Effector memory CD8-positive, alpha-beta T cell (primary cell): ENCODE measurements at regions not wholly inside any gene's neighbourhood (a gene's known extent, or its start where the extent isn't known, plus 50 kb on each side); places are given as distances from the start of the nearest gene placed in this dataset.
A peak's percentile ranks its signal among the peaks of the same experiment; 100 is the strongest.

Experiments used
- ATAC-seq: fragments of 150-1000 bp; cut with Tn5 transposase; replicated peaks from 2 replicates; pipeline ENCODE4 v1.10.0; 2021; ENCODE audit warnings: mild to moderate bottlenecking, moderate library complexity
- DNase-seq, 3 experiments: peaks; one replicate each; pipeline ENCODE4 v3.0.0; 2021
- H3K27ac Mint-ChIP-seq, 2 donors: one replicate each; pipeline ENCODE4 v1.8.0; 2022; ENCODE audit warnings: mild to moderate bottlenecking in 2 of 2, mixed read lengths in 2 of 2, moderate library complexity in 2 of 2
- H3K27me3 Mint-ChIP-seq, 2 donors: one replicate each; pipeline ENCODE4 v1.8.0; 2022; ENCODE audit warnings: mixed read lengths in 2 of 2
- H3K36me3 Mint-ChIP-seq: one replicate; pipeline ENCODE4 v1.8.0; 2022; ENCODE audit warnings: mild to moderate bottlenecking, moderate library complexity, mixed read lengths; ENCODE audit not compliant: insufficient read depth
- H3K4me1 Mint-ChIP-seq, 2 donors: one replicate each; pipeline ENCODE4 v1.8.0; 2022; ENCODE audit warnings: low read depth in 2 of 2, mixed read lengths in 2 of 2
- H3K4me3 Mint-ChIP-seq, 2 donors: one replicate each; pipeline ENCODE4 v1.8.0; 2022; ENCODE audit warnings: mild to moderate bottlenecking in 2 of 2, mixed read lengths in 2 of 2, moderate library complexity in 2 of 2
- H3K9me3 Mint-ChIP-seq, 2 donors: one replicate each; pipeline ENCODE4 v1.8.0; 2022; ENCODE audit warnings: mixed read lengths in 2 of 2

DNA sequence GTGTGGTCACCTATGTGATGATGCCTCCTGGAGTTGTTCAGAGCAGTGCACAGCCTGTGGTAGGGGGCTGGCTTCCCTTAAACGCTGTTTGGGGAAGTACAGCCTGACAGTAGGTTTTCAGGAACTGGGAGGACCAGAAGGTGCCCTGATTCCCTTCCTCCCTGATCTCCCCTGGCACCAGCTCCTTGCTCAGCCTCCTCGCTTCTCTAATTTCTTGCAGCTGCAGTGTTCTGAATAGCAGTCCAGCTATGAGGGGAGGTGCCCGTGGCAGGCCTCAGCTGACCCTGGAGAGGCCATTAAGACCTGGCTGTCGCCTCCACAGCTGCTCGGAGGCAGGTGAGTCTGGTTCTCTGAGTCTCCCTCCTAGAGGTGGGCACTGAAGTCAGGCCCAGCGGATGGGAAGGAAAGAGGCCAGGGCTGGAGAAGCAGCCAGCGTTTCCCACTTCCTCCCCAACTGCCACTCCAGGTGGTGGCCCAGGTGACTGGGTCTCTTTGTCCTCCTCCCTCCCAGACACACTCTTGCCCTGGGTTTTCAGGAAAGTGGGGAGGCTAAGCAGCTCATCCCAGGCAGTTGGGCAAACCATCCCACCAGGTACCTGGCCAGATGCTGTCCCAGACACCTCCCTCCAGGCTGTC lies 52.0 kb upstream of the RPL11 start:
- no peak for DNase-seq
- no peak overlapping the region for H3K27ac Mint-ChIP-seq
- H3K36me3 Mint-ChIP-seq, result no peaks in the 10 kb centered on the region
- no peak for ATAC-seq
- H3K4me3 Mint-ChIP-seq, result no peak overlapping the region
- H3K4me1 Mint-ChIP-seq, result peaks cover 11 to 14% of the 10 kb centered on the region in 2 donors
- no peaks in the 10 kb centered on the region for H3K9me3 Mint-ChIP-seq
- peaks cover 0 to 18% of the 10 kb centered on the region in 2 donors for H3K27me3 Mint-ChIP-seq

DNA sequence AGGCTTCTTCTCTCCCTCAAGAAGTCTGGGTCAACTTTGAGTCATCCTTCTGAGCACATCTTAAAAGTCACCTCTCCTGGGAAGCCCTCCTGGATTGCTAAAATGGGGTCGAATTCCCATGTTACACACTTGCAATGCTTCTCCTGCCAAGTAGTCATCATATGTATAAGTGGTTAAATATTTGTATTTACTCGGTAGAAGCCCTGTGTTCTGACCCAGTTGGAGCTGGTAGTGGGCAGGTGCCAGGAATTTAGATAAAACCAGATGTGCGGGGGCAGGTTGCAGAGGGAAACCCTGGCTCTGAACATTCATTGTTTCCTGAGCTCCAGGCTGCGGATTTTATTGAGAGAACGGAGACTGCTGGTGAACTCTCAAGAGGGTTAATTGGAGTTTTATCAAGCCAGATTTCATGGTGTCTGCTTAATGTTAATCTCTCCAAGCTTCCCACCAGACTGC lies 52.8 kb upstream of the RPL11 start:
- H3K9me3 Mint-ChIP-seq, result no peaks in the 10 kb centered on the region
- no peak for ATAC-seq
- H3K4me3 Mint-ChIP-seq, result no peak overlapping the region
- peaks cover 13 to 17% of the 10 kb centered on the region in 2 donors for H3K4me1 Mint-ChIP-seq
- peaks cover 0 to 18% of the 10 kb centered on the region in 2 donors for H3K27me3 Mint-ChIP-seq
- DNase-seq, result no peak
- H3K27ac Mint-ChIP-seq, result no peak overlapping the region
- H3K36me3 Mint-ChIP-seq, result no peaks in the 10 kb centered on the region

DNA sequence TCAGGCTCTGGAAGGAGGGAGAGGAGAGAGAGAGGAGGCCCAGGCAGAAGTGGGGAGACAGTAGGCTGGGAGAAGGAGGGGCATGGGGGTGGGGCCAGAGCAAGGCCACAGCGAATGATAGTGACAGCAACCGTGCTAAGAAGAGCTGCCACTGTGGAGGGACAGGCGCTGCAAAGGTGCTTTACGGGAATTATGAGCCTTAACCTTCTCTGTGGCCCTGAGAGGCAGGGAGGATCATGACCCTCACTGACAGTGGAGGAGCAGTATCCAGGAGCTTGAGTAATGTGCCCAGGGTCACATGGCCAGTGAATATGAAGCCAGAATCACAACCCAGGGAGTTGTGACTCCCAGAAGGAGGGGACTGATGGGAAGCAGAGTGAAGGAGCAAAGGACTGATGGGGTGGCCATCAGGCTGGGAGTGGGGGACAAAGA lies 53.4 kb upstream of the RPL11 start:
- no peak overlapping the region for H3K4me3 Mint-ChIP-seq
- no peaks in the 10 kb centered on the region for H3K36me3 Mint-ChIP-seq
- peaks cover 13 to 17% of the 10 kb centered on the region in 2 donors for H3K4me1 Mint-ChIP-seq
- no peak for DNase-seq
- H3K9me3 Mint-ChIP-seq, result no peaks in the 10 kb centered on the region
- ATAC-seq, result no peak
- H3K27ac Mint-ChIP-seq, result no peak overlapping the region
- H3K27me3 Mint-ChIP-seq, result peaks cover 0 to 18% of the 10 kb centered on the region in 2 donors

DNA sequence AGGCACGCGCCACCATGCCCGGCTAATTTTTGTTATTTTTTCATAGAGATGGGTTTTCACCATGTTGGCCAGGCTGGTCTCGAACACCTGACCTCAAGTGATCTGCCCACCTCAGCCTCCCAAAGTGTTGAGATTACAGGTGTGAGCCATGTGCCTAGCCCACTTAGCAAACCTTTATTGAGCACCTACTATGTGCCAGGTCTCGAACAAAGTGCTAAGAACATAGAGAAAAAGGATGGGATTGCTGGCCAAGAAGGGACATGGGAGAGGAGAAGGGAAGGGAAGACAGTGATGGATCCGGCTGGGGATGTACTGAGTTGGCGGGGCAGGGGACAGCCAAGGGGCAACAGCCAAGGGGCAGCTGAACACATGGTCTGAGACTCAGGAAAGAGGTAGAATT lies 55.6 kb upstream of the RPL11 start:
- no peak for DNase-seq
- H3K27ac Mint-ChIP-seq, result peak overlapping the region in 1 of 2 donors; percentile 88
- no peaks in the 10 kb centered on the region for H3K9me3 Mint-ChIP-seq
- peak overlapping the region in 1 of 2 donors; percentile 29 for H3K4me3 Mint-ChIP-seq
- no peak for ATAC-seq
- H3K4me1 Mint-ChIP-seq, result peaks cover 13 to 17% of the 10 kb centered on the region in 2 donors
- H3K27me3 Mint-ChIP-seq, result peaks cover 0 to 18% of the 10 kb centered on the region in 2 donors
- no peaks in the 10 kb centered on the region for H3K36me3 Mint-ChIP-seq

GRCh38 chr1:23634840-23635651 lies 56.6 kb upstream of the RPL11 start:
- DNase-seq (peak; percentile 56 to 65 (median 59)), ATAC-seq (peak; percentile 85)
- peak overlapping the region; percentile 31 to 88 for H3K27ac Mint-ChIP-seq
- no peaks in the 10 kb centered on the region for H3K36me3 Mint-ChIP-seq
- H3K9me3 Mint-ChIP-seq, result no peaks in the 10 kb centered on the region
- H3K4me3 Mint-ChIP-seq, result peak overlapping the region; percentile 68 to 73
- H3K27me3 Mint-ChIP-seq, result peaks cover 0 to 18% of the 10 kb centered on the region in 2 donors
- H3K4me1 Mint-ChIP-seq, result peaks cover 13 to 17% of the 10 kb centered on the region in 2 donors

GRCh38 chr1:23634518-23634839 lies 57.1 kb upstream of the RPL11 start:
- Mint-ChIP-seq H3K4me1 (peaks cover 13 to 17% of the 10 kb centered on the region in 2 donors), H3K4me3 (peak overlapping the region; percentile 26 to 68), H3K27me3 (peaks cover 1 to 18% of the 10 kb centered on the region in 2 donors), H3K36me3 (no peaks in the 10 kb centered on the region), H3K27ac (peak overlapping the region; percentile 31 to 88), H3K9me3 (no peaks in the 10 kb centered on the region)
- ATAC-seq, result no peak
- no peak for DNase-seq

DNA sequence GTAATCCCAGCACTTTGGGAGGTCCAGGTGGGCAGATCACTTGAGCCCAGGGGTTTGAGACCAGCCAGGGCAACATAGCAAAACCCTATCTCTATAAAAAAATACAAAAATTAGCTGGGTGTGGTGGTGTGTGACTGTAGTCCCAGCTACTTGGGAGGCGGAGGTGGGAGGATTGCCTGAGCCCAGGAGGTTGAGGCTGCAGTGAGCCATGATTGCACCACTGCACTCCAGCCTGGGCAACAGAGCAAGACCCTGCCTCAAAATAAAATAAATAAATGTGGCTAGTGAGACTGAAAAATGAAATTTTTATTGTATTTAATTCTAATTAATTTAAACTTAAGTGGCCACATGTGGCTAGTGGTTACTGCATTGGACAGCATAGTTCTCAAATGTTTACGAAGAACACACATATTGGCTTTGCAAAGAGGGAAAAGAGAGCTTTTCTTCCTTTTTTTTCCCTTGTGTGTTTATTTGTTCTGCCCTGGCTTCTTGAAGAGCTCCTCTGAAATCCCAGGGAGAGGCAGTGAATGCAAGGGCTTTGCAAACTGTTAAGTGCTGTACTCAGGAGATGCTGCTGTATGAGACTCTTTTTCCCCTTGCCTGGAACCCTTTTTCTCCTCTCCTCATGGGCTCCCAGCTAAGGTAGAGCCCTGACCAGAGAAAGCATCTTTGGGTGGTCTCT lies 59.0 kb upstream of the RPL11 start:
- no peak overlapping the region for H3K27ac Mint-ChIP-seq
- H3K9me3 Mint-ChIP-seq, result no peaks in the 10 kb centered on the region
- no peak overlapping the region for H3K4me3 Mint-ChIP-seq
- H3K36me3 Mint-ChIP-seq, result no peaks in the 10 kb centered on the region
- ATAC-seq (no peak), DNase-seq (no peak)
- H3K27me3 Mint-ChIP-seq, result peaks cover 1 to 6% of the 10 kb centered on the region in 2 donors
- H3K4me1 Mint-ChIP-seq, result peaks cover 17 to 21% of the 10 kb centered on the region in 2 donors

DNA sequence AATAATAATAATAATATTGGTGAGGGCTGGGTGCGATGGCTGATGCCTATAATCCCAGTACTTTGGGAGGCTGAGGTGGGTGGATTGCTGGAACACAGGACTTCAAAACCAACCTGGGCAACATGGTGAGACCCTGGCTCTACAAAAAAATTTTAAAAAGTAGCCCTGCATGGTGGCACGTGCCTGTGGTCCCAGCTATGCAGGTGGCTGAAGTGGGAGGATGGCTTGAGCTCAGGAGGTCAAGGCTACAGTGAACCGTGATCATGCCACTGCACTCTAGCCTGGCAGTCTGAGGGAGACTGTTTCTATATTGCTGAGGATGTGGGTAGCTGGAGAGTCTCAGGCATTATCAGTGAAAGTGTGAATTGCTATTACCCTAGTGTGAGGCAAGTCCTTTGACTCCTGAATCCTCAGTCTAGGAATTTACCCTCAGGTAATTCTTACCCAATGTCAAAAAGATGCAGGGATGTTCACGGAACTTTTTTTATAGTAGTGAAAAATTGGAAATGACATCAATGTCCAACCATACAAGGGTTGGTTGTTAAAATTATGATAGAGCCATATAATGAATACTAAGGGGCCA lies 61.8 kb upstream of the RPL11 start:
- Mint-ChIP-seq H3K27ac (no peak overlapping the region), H3K4me3 (no peak overlapping the region), H3K4me1 (peaks cover 10% of the 10 kb centered on the region in 2 donors), H3K36me3 (no peaks in the 10 kb centered on the region), H3K27me3 (peaks cover 0 to 6% of the 10 kb centered on the region in 2 donors), H3K9me3 (peaks cover 4 to 8% of the 10 kb centered on the region in 2 donors)
- ATAC-seq (no peak), DNase-seq (no peak)

DNA sequence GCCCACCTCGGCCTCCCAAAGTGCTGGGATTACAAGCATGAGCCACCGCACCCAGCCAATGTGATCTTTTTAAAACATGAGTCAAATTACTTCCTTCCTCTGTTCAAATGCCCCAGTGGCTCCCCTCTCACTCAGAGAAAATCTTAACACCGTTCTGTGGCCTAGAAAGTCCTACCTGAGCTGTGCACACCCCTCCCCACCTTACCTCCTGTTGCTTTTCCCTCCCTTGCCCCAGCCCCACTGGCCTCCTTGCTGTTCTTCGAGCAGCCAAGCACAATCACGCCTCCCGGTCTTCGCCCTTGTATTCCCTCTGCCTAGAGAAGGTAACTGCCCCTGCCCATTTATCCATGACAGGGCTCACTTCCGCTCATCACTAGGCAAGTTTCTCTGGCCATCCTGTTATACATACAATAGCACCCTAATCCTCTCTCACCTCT lies 62.6 kb upstream of the RPL11 start:
- H3K4me3 Mint-ChIP-seq, result peak overlapping the region in 1 of 2 donors; percentile 20
- H3K36me3 Mint-ChIP-seq, result no peaks in the 10 kb centered on the region
- peaks cover 0 to 6% of the 10 kb centered on the region in 2 donors for H3K27me3 Mint-ChIP-seq
- peaks cover 4 to 8% of the 10 kb centered on the region in 2 donors for H3K9me3 Mint-ChIP-seq
- peaks cover 10 to 11% of the 10 kb centered on the region in 2 donors for H3K4me1 Mint-ChIP-seq
- H3K27ac Mint-ChIP-seq, result no peak overlapping the region
- ATAC-seq (no peak), DNase-seq (no peak)

DNA sequence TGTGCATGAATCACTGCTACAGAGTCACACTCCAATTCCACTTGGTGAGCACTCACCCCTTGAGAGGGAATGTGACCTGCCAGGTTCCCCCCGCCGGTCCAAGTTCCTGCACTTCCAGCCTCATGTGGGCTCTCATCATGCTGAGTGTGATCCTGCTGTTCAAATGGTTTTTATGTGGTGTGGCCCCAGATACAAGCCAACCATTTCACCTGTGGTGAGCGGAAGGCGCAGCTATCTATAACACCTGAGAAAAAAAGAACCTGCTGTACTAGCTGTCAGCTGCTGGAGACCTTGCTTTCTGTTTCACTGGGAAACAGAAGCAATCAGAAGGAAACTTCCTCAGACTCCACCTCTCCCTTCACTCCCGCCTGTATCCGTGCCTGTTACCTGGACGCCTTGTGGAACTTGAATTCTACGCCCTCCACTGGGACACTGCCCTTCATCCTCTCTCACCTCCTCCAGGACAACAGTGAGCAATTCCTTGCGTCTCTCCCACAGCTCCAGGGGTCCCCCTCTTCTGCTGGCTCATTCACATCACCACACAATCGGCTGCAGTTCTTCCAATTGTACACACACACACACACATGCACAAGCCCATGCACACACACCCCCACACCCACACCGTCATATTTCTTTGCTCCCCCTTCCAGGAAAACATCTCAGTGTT lies 64.4 kb upstream of the RPL11 start:
- Mint-ChIP-seq H3K27me3 (peaks cover 0 to 6% of the 10 kb centered on the region in 2 donors), H3K4me3 (peak overlapping the region; percentile 57 to 68), H3K4me1 (peaks cover 10 to 11% of the 10 kb centered on the region in 2 donors), H3K9me3 (peaks cover 4 to 8% of the 10 kb centered on the region in 2 donors), H3K27ac (no peak overlapping the region), H3K36me3 (no peaks in the 10 kb centered on the region)
- peak; percentile 41 for ATAC-seq
- DNase-seq, result no peak

- DNase-seq (no peak), ATAC-seq (no peak)
- Mint-ChIP-seq H3K4me3 (no peak overlapping the region), H3K9me3 (peaks cover 4 to 8% of the 10 kb centered on the region in 2 donors), H3K27me3 (peaks cover 0 to 6% of the 10 kb centered on the region in 2 donors), H3K36me3 (no peaks in the 10 kb centered on the region), H3K27ac (no peak overlapping the region), H3K4me1 (peaks cover 10 to 18% of the 10 kb centered on the region in 2 donors)
Observed at GRCh38 chr1:23625929-23626535, 65.6 kb upstream of the RPL11 start.

DNA sequence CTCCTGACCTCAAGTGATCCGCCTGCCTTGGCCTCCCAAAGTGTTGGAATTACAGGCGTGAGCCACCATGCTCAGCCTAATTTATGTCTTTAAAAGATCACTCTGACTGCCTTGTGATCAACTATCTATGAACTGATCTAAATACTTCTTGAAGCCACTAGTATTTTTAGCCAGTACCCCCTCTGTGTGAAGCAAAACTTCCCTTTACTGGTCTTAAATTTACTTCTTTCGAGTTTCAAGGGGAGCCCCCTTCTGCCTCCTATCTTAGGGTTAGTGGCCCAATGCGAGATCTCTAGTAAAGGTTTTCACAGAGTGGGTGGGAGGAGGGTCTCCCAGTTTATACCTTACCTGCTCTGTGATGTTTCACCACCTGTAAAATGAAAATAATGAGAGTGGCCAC lies 66.1 kb upstream of the RPL11 start:
- Mint-ChIP-seq H3K36me3 (no peaks in the 10 kb centered on the region), H3K27me3 (peaks cover 0 to 6% of the 10 kb centered on the region in 2 donors), H3K4me3 (no peak overlapping the region), H3K9me3 (peaks cover 4 to 8% of the 10 kb centered on the region in 2 donors), H3K27ac (no peak overlapping the region), H3K4me1 (peaks cover 15 to 24% of the 10 kb centered on the region in 2 donors)
- DNase-seq (no peak), ATAC-seq (no peak)
